GM10248 (cell line): ENCODE measurements at regions not wholly inside any gene's neighbourhood (a gene's known extent, or its start where the extent isn't known, plus 50 kb on each side); places are given as distances from the start of the nearest gene placed in this dataset.

Source experiments
- CTCF ChIA-PET: fragments of 300-600 bp; sonication (Branson Sonifier 250); formaldehyde crosslinking; extraction: SDS; loops from one replicate; lab custom pipeline; 2021; ENCODE audit warnings: antibody characterized with exemption; lab: Yijun Ruan, JAX
- POLR2A ChIA-PET: fragments of 350-650 bp; sonication (Branson Sonifier 250); formaldehyde crosslinking; extraction: SDS; loops from one replicate; lab custom pipeline; 2020; ENCODE audit warnings: antibody characterized with exemption; lab: Yijun Ruan, JAX
- DNase-seq: peaks from one replicate; pipeline ENCODE4 v3.0.0; 2012; ENCODE audit errors: extremely low spot score
- CTCF ChIP-seq: IDR thresholded peaks from 2 replicates; pipeline ENCODE4 v1.5.1; 2012; ENCODE audit warnings: mild to moderate bottlenecking, low read depth; ENCODE audit errors: extremely low read depth, missing control alignments, control extremely low read depth

DNA sequence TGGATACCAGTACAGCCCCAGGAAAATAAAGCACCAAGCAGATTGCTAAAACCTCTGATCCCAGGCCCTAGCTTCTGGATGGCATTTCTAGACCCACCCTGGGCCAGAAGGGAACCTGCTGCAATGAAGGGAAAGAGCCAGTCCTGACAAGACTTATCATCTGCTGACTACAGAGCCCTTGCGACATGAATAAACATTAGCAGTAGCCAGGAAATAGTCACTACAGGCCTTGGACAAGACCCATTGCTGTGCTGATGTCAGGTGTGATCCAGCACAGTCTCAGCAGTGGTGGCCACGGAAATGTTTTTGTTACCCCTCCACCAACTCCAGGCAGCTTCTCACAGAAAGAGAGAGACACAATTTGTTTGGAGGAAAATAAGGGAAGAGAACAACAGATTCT is 399.3 kb downstream of the HAO1 start:
- POLR2A ChIA-PET: no interaction called here
- DNase-seq: no peak
- TF ChIP-seq CTCF: no peak
- CTCF ChIA-PET: no interaction called here

DNA sequence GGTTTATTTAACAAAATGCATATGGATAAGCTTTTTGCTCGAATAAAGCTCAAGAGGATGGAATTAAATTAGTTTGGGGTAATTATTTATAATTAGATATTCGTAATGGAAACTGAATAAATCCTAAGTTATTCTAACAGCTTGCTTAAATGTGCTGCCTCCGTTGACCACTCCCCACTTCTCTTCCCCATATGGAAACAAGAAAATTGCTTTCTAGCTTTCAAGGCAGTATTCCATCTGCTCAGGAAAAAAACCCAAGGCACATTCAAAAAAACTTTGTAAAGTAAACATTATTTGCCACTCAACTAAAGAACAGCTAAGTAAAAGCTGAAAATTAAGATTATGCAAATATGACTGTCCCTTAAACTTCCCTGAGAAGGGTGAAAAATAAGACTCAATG is 369.2 kb downstream of the HAO1 start:
- no peak for TF ChIP-seq CTCF
- POLR2A ChIA-PET: no interaction called here
- DNase-seq: no peak
- CTCF ChIA-PET: interaction anchor here (1.7 kb wide), 1 partner anchor 15 kb away, joined by 4 read pairs; no protein-coding TSS in a partner anchor

DNA sequence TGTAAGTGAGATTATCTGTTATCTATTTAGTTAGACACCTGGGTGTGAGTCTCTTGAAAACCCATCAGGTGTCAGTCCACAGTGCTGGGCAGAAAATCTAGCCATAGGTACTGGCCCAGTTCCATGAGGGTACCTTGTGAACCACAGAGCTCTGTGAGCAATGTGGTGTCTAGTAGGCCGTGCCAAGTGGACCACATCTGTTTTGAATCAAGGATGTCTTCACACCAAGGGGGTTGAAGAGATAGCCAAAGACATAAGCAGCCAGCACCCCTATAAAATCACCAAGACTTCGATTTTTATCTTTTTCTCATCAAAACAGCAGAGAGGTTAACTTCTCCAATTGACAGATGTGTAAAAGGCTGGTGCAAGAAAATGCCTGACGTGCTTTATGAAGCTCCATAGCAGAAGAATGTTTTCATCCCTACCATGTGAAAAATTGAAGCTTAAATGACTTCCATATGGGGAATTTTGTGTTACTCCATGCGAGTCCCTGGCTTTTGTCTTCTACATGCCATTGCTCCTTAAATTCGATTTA is 368.7 kb downstream of the HAO1 start:
- no peak for TF ChIP-seq CTCF
- POLR2A ChIA-PET: no interaction called here
- CTCF ChIA-PET: no interaction called here
- DNase-seq: no peak

GRCh38 chr20:7579888-7580287 is 360.4 kb downstream of the HAO1 start:
- TF ChIP-seq CTCF: no peak
- ChIA-PET POLR2A (no interaction called here), CTCF (interaction anchor here (1.4 kb wide), 1 partner anchor 33 kb away, joined by 3 read pairs; no protein-coding TSS in a partner anchor)
- DNase-seq: no peak

- DNase-seq: no peak
- ChIA-PET CTCF (interaction anchor here (1.4 kb wide), 1 partner anchor 11 kb away, joined by 3 read pairs; no protein-coding TSS in a partner anchor), POLR2A (interaction anchor here (1.1 kb wide), 1 partner anchor 1400 kb away, joined by 6 read pairs; no protein-coding TSS in a partner anchor)
- TF ChIP-seq CTCF: no peak
These were observed 355.1 kb downstream of the HAO1 start for GRCh38 chr20:7585126-7585679.

- DNase-seq: no peak
- POLR2A ChIA-PET: no interaction called here
- CTCF ChIA-PET: no interaction called here
- TF ChIP-seq CTCF: no peak
These were observed 353.8 kb downstream of the HAO1 start for GRCh38 chr20:7586481-7586880.
